ENCODE measurements at regions not wholly inside any gene's neighbourhood (a gene's known extent, or its start where the extent isn't known, plus 50 kb on each side); places are given as distances from the start of the nearest gene placed in this dataset.

- TF ChIP-seq CBX5 (IDR thresholded peaks at IDR 0.05; ENCODE audit: low read depth, low read length) (no peak), SP2 (IDR thresholded peaks at IDR 0.05; ENCODE audit: low read length) (no peak)
Measured at GRCh38 chr10:108167766-108168165, 1003.3 kb upstream of the SORCS1 start (continued).
